ENCODE measurements at regions not wholly inside any gene's neighbourhood (a gene's known extent, or its start where the extent isn't known, plus 50 kb on each side); places are given as distances from the start of the nearest gene placed in this dataset.

GRCh38 chr18:30057398-30057797 is 985.1 kb downstream of the DSC3 start:
- no peaks in the 10 kb centered on the region for H3K4me1 ChIP-seq (ENCODE audit: insufficient read depth, low read length)
- no peak overlapping the region for H2BK15ac ChIP-seq (ENCODE audit: low read depth, low read length)
- H4K5ac ChIP-seq (ENCODE audit: insufficient read length, low read depth, low read length) = no peak overlapping the region
- no peak overlapping the region for H2AFZ ChIP-seq (ENCODE audit: low read length)
- TF ChIP-seq CTCF (conservative IDR thresholded peaks at IDR 0.05) = no peak
- H3K4me2 ChIP-seq (ENCODE audit: insufficient read depth, insufficient read length, low read length) = no peak overlapping the region
- Mint-ChIP-seq H3K4me1 (no peaks in the 10 kb centered on the region; a peak in 1 of 4 replicates), H3K4me3 (no peak overlapping the region), H3K27me3 (ENCODE audit: low read depth) (no peaks in the 10 kb centered on the region), H3K27ac (no peak overlapping the region), H3K36me3 (ENCODE audit: insufficient read depth in 1 of 3, low read depth in 3 of 3) (no peaks in the 10 kb centered on the region; a peak in 1 of 7 replicates), H3K9me3 (no peaks in the 10 kb centered on the region)
- H3K27ac ChIP-seq (ENCODE audit: insufficient read length, low read depth, low read length) = no peak overlapping the region
- no peak overlapping the region for H2AK5ac ChIP-seq (ENCODE audit: insufficient read length, low read length)
- no peaks in the 10 kb centered on the region for H3K79me1 ChIP-seq (ENCODE audit: insufficient read depth, low read depth, low read length, poor library complexity, severe bottlenecking)
- no peak overlapping the region for H3K56ac ChIP-seq (ENCODE audit: insufficient read length, low read depth, low read length)
- H3K9ac ChIP-seq (ENCODE audit: extremely low read depth, insufficient read length, low read length) = no peak overlapping the region
- H2BK20ac ChIP-seq (ENCODE audit: low read depth, low read length, poor library complexity, severe bottlenecking) = no peak overlapping the region
- no peaks in the 10 kb centered on the region for H4K20me1 ChIP-seq (ENCODE audit: control insufficient read depth, insufficient read depth, insufficient read length)
- H3K23me2 ChIP-seq (ENCODE audit: insufficient read length, low read depth, low read length, poor library complexity, severe bottlenecking) = no peaks in the 10 kb centered on the region
- no peaks in the 10 kb centered on the region for H3K79me2 ChIP-seq (ENCODE audit: insufficient read depth, low read length)
- no peak overlapping the region for H2BK12ac ChIP-seq (ENCODE audit: insufficient read length, low read depth, low read length)
- H4K8ac ChIP-seq (replicated peaks; ENCODE audit: insufficient read length, low read depth, low read length) = no peak overlapping the region
- no peak overlapping the region for H3K4ac ChIP-seq (ENCODE audit: low read depth, low read length)
- DNase-seq = no peak
- H2BK120ac ChIP-seq (ENCODE audit: low read depth, low read length, poor library complexity, severe bottlenecking) = no peak overlapping the region
- H4K91ac ChIP-seq (ENCODE audit: insufficient read length, low read depth, low read length) = no peak overlapping the region
- no peaks in the 10 kb centered on the region for H3K27me3 ChIP-seq (ENCODE audit: insufficient read depth, low read length)
- no peak overlapping the region for H2BK5ac ChIP-seq (ENCODE audit: insufficient read length, low read length)
- no peaks in the 10 kb centered on the region for H3K9me3 ChIP-seq (ENCODE audit: control insufficient read depth, low read depth, low read length)
- H3K23ac ChIP-seq (ENCODE audit: insufficient read length, low read depth, low read length) = no peak overlapping the region
- H3K18ac ChIP-seq (ENCODE audit: insufficient read length, low read depth, low read length) = no peak overlapping the region
- no peak overlapping the region for H3K14ac ChIP-seq (ENCODE audit: insufficient read depth, low read length)
- H3T11ph ChIP-seq (ENCODE audit: low read length) = no peak overlapping the region
